GM12873 (cell line): ENCODE measurements at regions not wholly inside any gene's neighbourhood (a gene's known extent, or its start where the extent isn't known, plus 50 kb on each side); places are given as distances from the start of the nearest gene placed in this dataset.

Experiments
- TF ChIP-seq, protein P1 (sequence below): IDR thresholded peaks from 2 replicates; pipeline ENCODE4 v1.5.1; 2012; ENCODE audit warnings: low read depth, mild to moderate bottlenecking, moderate library complexity, low read length, control low read depth; ENCODE audit not compliant: insufficient read depth; ENCODE audit errors: missing control alignments

DNA sequence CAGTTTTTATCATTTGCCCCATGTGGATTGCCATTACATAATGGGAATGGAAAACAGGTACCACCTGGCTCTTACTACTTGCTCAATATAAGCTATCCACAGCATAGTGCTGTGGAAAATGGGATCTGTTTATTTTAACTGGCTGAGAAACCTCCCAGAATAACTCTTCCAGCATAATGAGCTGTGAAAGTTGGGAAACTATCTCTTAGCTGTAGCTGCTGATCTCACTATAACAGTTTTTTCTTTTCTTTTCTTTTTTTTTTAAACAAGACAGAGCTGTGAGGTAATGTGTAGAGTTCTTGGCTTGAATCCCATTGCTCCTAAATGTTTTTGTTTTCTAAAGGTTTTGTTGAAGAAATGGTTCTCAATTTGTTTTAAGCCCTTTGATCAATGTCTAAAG is 988.3 kb downstream of the PCDH19 start:
- TF ChIP-seq, protein P1, sequence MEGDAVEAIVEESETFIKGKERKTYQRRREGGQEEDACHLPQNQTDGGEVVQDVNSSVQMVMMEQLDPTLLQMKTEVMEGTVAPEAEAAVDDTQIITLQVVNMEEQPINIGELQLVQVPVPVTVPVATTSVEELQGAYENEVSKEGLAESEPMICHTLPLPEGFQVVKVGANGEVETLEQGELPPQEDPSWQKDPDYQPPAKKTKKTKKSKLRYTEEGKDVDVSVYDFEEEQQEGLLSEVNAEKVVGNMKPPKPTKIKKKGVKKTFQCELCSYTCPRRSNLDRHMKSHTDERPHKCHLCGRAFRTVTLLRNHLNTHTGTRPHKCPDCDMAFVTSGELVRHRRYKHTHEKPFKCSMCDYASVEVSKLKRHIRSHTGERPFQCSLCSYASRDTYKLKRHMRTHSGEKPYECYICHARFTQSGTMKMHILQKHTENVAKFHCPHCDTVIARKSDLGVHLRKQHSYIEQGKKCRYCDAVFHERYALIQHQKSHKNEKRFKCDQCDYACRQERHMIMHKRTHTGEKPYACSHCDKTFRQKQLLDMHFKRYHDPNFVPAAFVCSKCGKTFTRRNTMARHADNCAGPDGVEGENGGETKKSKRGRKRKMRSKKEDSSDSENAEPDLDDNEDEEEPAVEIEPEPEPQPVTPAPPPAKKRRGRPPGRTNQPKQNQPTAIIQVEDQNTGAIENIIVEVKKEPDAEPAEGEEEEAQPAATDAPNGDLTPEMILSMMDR: no peak

DNA sequence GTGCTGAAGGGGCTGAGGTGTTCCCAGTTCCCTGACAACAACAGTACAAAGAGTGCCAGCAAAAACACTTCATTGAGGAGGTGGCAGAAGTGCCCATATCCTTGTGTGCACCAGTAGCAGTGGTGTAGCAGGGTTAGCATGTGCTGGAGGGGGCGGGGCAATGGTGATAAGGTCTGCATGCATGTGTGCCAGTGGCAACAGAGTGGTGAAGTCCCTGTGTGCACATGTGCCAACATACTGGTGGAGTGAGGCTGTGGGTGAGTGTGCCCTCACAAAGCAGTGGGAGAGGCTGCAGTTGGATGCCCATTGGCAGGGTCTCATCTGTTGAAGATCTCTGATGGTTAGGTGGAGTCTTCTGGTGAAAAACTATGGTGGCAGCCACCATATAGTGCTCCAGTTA is 994.6 kb downstream of the PCDH19 start:
- TF ChIP-seq, protein P1: no peak

DNA sequence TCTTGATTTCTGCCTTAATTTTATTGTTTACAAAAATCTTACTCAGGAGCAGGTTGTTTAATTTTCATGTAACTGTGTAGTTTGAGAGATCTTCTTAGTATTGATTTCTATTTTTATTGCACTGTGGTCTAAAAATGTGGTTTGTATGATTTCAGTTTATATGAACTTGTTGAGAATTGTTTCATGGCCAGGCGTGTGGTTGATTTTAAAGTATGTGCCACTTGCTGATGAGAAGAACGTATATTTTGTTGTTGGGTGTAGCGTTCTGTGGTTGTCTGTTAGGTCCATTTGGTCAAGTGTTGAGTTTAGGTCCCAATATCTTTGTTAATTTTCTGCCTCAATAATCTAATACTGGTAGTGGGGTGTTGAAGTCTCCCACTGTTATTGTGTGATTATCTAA is 996.8 kb downstream of the PCDH19 start:
- TF ChIP-seq, protein P1: no peak

DNA sequence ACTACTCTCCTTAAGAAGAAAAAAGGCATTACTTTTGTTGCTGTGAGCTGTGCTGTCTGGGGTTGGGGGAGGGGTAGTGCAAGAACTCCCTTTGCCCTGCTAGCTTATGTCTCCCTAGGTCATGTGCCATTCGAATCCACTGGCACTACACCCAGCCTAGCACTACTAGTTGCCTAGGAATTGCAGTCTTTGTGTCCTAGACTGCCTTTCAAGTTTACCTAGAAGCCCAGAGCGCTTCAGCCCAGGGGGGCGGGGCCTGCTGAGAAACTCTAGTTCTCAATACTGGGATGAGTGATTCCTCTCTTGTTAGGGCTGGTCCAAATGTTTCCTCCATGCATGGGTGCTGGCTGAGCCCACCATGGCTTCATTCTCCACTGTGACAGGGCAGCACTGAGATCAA is 1011.5 kb downstream of the PCDH19 start:
- TF ChIP-seq, protein P1: no peak

DNA sequence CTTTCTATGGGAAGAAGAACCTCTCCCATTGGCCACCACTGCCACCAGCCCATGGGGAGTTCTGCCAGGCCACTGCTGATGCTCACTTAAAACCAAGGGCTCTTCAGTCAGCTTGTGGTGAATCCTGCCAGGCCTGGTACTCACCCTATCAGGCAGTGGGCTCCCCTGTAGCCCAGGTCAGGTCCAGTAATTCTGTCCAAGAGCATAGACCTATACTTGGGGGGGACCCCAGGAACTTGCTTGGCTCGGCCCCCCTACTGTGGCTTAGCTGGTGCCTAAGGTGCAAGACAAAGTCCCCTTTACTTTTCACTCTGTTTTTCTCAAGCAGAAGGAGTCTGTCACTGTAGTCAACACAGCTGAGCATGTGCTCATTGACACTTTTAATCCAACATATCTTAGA is 1012.2 kb downstream of the PCDH19 start:
- TF ChIP-seq, protein P1: no peak

DNA sequence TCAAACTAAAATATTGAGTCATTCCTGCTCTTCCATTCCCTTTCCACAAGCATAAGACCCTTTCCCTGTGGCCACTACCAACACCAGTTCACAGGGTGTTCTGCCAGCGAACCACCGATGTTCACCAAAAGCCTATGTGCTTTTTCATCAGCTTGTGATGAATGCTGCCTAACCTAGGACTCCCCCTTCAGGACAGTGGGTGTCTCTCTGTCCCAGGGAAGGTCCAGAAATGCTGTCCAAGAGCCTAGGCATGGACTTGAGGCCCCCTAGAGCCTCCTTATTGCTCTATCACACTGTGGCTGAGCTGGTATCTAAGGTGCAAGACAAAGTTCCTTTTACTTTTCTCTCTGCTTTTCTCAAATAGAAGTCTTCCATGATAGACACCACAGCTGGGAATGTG is 1015.6 kb downstream of the PCDH19 start:
- TF ChIP-seq, protein P1: peak; percentile 24

DNA sequence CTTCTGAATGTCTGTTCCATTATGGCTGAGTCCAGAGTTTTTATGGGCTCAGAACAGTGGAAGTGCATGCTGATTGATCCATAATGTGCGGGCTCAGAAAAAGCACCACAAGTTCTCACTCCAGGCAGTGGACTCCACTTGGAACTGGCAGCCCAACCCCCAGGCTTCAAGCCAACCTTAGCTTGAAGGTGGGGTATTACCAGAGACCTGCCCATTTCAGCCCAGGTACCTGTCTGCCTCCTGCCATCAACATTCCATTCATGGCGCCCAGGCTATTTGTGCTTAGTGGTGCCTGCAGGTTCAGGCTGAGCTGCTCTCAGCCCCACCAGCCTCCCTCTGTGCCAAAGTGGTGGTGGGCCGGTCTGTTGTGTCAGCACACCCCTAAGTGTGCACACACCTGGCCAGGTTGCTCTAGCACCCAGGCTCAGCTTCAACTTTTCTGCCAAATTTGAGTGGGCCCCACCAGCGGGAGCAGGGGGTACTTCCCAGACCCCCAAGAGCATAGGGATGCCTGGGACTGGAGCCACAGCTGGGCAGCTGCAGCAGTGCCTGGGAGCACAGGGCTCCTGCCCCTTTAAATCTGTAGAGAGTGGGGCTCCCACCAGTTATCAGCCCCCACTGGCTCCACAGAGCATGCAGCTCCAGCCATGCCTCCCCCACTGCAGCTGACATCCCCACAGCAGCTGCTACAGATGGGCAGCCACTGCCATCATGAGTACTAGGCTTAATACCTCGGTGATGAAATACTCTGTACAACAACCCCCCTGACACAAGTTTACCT is 1025.3 kb downstream of the PCDH19 start:
- TF ChIP-seq, protein P1: no peak
